ENCODE measurements at regions not wholly inside any gene's neighbourhood (a gene's known extent, or its start where the extent isn't known, plus 50 kb on each side); places are given as distances from the start of the nearest gene placed in this dataset.
"Not testable (repeated sequence)": the region's sequence is repeated elsewhere in the genome, so short reads cannot be mapped to it uniquely, and the experiment has no call there.

- no peak for DNase-seq
Observed at GRCh38 chr14:66231820-66232219, 254.4 kb upstream of the CCDC196 start.

- DNase-seq, result no peak
Observed at GRCh38 chr14:66233591-66233990, 252.6 kb upstream of the CCDC196 start.

- DNase-seq, result no peak
Observed at GRCh38 chr14:66234411-66234810, 251.8 kb upstream of the CCDC196 start.

DNA sequence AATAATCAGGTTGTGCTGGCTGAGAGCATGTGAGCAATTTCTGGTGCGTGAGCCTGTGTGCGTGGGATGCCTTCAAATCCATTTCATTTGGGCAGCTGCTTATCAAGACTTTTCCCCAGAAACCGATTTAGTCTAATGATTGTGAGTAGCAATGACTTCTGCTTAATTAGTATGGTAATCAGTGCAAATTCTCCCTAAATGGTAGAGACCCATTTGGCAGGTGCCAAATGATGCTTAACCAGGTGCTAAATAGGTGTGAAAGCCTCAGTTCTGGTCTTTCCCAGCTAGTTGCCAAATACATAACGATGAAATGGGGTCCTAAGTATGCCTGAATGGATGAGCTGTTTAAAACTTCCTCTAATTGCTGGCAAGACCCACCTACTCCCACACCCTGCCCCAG is 248.4 kb upstream of the CCDC196 start:
- no peak for DNase-seq

DNA sequence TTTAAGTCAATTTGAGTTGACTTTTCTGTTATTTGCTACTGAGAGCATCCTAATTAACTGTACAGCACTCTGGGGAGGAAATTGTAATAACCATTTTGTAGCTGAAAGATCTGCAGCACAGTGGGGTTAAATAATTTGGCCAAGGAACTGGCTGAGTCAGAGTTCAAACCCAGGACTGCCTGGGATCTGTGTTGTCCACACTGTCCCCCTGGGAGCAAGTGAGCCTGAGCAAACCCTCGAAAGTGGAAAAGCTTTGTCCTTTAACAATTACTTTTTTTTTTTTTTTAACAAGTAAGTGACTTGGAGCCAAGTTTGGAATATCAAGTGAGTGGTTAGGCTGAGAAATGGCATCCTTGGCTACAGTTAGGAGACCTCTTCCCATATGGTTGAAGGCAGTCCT is 247.2 kb upstream of the CCDC196 start:
- no peak for DNase-seq

DNA sequence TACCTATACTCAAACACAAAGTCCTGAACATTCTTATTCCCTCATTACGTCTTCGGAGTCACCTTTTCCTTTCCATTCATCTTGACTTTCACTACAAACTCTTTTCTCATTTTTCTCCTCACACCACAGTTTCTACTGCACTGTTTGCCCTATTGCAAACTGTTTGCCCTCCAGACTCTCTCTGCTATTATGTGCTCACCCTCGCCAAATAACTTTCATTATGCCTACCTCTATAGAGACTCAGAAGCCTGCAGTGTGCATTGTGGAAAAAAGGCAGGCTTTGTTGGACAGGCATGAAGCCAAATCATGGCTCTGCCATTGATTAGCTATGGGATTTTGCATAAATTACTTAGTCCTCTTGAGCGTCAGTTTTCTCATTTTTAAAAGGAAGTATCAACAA is 246.6 kb upstream of the CCDC196 start:
- no peak for DNase-seq

- no peak for DNase-seq
Observed at GRCh38 chr14:66240105-66240504, 246.1 kb upstream of the CCDC196 start.

DNA sequence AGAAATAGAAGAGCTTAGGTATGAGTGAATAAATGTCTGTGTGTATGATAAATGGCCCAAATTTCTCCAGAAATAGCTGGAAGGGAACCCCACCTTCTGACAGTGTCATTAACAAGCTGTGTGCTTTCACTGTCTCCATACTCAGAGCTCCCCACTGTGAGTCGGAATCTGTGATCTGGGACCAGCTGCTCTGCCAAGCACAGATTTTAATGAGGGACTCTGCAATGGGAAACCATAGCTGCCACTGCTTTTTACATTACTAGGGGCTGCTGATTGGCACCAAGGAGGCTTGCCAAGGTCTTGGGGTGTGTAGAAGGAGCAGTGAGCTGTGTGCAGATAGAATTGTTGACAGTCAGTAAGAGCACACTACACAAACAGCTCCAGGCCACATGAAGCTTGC is 244.2 kb upstream of the CCDC196 start:
- DNase-seq, result no peak

GRCh38 chr14:66244834-66245233 is 241.3 kb upstream of the CCDC196 start:
- no peak for DNase-seq

DNA sequence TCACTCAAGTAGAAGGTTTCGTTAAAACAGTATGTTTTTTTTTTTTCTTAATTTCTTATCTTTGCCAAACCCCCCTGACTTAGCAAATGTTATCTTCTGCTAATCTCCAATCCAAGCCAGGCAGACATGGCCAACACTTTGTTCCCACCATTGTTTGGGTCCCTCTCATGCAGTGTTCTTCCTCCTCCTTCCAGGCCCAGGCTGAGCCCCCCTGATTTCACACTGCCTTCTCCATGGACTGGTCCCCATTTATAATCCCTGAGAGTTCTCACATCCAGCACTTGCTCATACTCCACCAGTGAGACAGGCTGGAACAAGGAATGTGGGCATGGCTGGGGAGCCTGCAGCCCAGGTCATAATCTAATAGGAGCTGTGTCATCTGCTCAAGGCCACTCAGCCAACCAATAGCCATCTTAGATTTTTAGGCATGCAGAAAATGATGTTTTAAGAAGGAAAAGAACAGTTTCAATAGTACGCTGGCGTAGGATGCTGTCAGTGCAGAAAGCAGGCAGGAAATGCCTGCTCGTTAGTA is 238.4 kb upstream of the CCDC196 start:
- no peak for DNase-seq

DNA sequence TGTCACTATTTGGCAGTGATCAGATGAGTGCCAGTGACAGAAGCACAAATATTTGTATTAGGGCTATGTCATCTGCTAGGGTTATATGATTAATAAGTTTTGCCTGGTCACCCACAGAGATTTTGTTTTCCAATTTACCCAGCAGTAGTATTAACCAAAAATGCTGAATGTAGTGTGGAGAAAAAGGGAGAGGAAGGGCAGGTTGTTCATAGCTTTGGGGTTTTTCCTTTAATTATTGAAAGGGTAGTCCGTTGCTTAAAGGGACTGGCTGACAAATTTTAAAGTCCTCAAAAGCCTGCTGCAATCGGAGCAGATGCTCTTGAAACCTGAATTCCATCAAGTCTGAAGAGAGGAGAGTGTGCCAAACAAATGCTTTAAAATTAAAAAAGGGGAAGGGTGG is 237.9 kb upstream of the CCDC196 start:
- DNase-seq, result no peak

GRCh38 chr14:66249544-66249943 is 236.6 kb upstream of the CCDC196 start:
- DNase-seq, result no peak

DNA sequence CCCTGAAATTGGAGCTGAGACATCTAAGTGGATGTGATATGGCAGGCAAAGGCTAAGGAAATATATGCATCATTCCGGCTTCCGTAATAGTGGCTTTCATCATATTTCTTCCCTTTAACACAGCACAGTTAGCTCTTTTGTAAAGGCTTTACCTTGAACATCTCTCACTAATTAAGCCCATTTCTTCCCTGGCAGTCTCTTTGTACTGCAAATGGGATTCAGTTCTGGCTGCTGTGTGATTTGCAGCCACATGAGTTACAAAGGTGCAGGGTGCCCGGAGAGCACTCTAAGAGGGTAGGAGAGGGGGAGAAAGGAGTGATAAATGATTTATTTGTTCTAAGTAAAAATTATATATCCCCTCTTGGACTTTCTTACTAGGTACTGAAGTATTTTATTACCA is 232.1 kb upstream of the CCDC196 start:
- DNase-seq, result no peak

GRCh38 chr14:66268802-66269334 is 217.3 kb upstream of the CCDC196 start:
- DNase-seq, result no peak

GRCh38 chr14:66272221-66272620 is 213.9 kb upstream of the CCDC196 start:
- no peak for DNase-seq

GRCh38 chr14:66273261-66273832 is 212.8 kb upstream of the CCDC196 start:
- DNase-seq, result no peak

DNA sequence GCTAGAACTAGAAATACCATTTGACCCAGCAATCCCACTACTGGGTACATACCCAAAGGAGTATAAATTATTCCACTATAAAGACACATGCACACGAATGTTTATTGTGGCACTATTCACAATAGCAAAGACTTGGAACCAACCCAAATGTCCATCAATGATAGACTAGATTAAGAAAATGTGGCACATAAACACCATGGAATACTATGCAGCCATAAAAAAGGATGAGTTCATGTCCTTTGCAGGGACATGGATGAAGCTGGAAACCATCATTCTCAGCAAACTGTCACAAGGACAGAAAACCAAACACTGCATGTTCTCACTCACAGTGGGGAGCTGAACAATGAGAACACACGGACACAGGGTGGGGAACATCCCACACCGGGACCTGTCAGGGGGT is 207.8 kb upstream of the CCDC196 start:
- not testable (repeated sequence) for DNase-seq

DNA sequence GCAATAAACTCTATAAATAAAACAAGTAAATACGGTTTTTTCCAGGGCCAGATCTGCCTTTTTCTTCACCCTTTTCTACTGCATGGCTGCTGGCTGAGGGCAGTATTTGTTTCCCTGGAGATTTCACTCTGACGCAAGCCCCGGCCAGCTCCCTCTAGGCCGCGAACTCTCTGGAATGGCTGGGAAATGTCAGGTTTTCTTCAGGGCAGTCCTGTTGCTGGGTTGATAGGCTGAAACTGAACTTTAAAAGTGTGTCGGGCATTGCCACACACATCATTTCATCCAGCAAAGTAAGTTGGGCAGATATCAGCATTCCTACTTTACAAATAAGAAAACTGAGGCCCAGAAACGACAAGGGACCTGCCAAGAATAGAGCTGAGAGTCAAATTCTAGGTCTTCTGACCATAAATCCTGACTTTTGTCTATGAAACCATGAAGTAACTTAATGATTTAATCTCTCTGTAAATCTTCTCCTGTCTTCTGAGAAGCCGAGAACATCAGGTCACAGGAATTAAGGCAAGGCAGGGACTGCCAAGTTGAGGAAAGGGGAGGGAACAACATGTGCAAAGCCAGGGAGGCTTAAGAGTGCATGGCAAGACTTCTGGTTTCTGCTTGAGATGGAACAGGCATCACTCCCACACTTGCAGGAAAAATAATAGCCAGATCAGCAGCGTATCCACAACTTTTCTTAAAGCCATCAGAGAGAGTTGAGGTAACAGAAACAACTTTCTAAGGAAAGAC is 205.0 kb upstream of the CCDC196 start:
- no peak for DNase-seq

- DNase-seq, result no peak
Observed at GRCh38 chr14:66284346-66284745, 201.8 kb upstream of the CCDC196 start.

GRCh38 chr14:66288511-66288910 is 197.7 kb upstream of the CCDC196 start:
- DNase-seq, result no peak

DNA sequence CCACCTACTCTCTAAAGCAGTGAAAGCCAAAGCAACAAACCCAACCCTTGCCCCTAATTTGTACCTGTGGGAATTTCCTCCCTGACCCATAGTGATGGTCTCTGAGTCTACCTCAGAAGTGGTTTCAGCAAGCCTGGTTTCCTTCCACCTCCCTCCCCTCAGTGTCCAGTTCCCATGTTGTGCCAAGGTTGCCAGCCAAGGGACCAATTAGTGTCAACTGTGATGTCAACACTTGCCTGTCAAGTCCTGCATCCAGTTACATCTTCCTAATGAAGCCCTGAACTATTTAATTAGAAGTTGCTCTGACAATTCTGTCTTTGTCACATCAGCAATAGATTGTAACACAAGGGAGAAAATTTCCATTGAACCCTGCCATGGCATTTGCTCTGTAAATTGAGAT is 194.4 kb upstream of the CCDC196 start:
- DNase-seq, result no peak

DNA sequence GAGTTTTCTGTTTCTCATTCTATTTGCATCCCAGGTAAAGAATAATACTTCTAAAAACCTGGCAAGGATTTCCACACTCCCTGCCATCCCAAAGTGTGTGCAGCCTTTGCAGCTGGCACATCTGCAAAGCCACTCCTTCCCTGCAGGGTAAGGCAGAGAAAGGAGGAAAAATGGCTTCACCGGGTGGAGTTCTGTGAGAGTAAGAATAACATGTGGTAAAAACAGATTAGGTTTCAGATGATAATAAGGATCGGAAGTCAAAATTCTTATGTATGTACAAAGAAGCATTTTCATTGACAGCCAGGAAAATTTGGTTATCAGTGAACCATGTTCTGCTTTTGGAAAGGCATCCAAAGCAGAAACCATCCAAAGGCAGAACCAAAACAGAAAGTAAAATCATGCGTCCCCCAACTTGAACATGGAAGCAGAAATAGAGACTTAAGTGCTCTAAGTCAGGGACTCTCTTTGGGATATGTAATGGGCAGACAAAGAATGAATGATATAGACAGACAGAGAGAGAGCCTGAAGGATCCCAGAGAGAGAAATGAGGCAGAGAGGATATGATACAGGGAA is 192.6 kb upstream of the CCDC196 start:
- DNase-seq, result no peak

- DNase-seq, result no peak
Observed at GRCh38 chr14:66295386-66295785, 190.8 kb upstream of the CCDC196 start.

GRCh38 chr14:66300886-66301285 is 185.3 kb upstream of the CCDC196 start:
- DNase-seq, result no peak

All from NCI-H2107 (cell line).